ENCODE measurements at regions not wholly inside any gene's neighbourhood (a gene's known extent, or its start where the extent isn't known, plus 50 kb on each side); places are given as distances from the start of the nearest gene placed in this dataset.

- Histone ChIP-seq H3K9ac (no peak overlapping the region), H3K79me2 (ENCODE audit: insufficient read depth) (no peaks in the 10 kb centered on the region)
Observed at GRCh38 chr3:23128655-23129054, 74.5 kb upstream of the UBE2E2 start.

More at GRCh38 chr3:23128655-23129054, 74.5 kb upstream of the UBE2E2 start:
- 74% methylated on average over 2 of the region's 2 CpGs for WGBS (ENCODE audit: low lambda C conversion rate)
- H3K9me3 ChIP-seq = no peaks in the 10 kb centered on the region
- ChIA-PET CTCF (no interaction called here), POLR2A (no interaction called here)
- H2AFZ ChIP-seq (ENCODE audit: low read depth) = 0 out of 2 replicates have a peak overlapping the region, but pooled peaks have one; percentile 56
- DNase-seq = no peak
- no peak overlapping the region for H3K27ac ChIP-seq (ENCODE audit: low read depth in 2 of 2, low read length in 1 of 2)
- no peaks in the 10 kb centered on the region for H3F3A ChIP-seq (replicated peaks; ENCODE audit: insufficient read depth)
- no peak overlapping the region for H3K4me3 ChIP-seq (ENCODE audit: low read depth in 2 of 2, low read length in 1 of 2)
- peaks cover 0 to 2% of the 10 kb centered on the region in 2 experiments; a peak in 1 of 4 replicates for H3K4me1 ChIP-seq (ENCODE audit: control insufficient read depth in 1 of 2, insufficient read depth in 2 of 2, low read depth in 1 of 2, low read length in 1 of 2)
- TF ChIP-seq TCF12 (IDR thresholded peaks at IDR 0.05) = no peak
- TF ChIP-seq MEF2A (IDR thresholded peaks at IDR 0.05; ENCODE audit: borderline replicate concordance, low read depth) = no peak
- no peak for TF ChIP-seq EZH2phosphoT487 (IDR thresholded peaks at IDR 0.05; ENCODE audit: borderline replicate concordance, low read depth)
- TF ChIP-seq EP300 (IDR thresholded peaks at IDR 0.05; ENCODE audit: borderline replicate concordance in 1 of 2, low read depth in 1 of 2, low read length in 1 of 2) = no peak
- no peak for TF ChIP-seq YY1 (IDR thresholded peaks at IDR 0.05; ENCODE audit: low read depth)
- TF ChIP-seq GATA2 (CRISPR knock-in tag; IDR thresholded peaks at IDR 0.05) = no peak
- TF ChIP-seq TAF1 (IDR thresholded peaks at IDR 0.05; ENCODE audit: borderline replicate concordance, low read depth, low read length) = no peak
- no peak for TF ChIP-seq REST (IDR thresholded peaks at IDR 0.05; ENCODE audit: low read depth, low read length)
- no peak for TF ChIP-seq RFX5 (IDR thresholded peaks at IDR 0.05; ENCODE audit: low read length)
- no peak for TF ChIP-seq PBX3 (IDR thresholded peaks at IDR 0.05)
- no peak for TF ChIP-seq IRF3 (IDR thresholded peaks at IDR 0.05; ENCODE audit: low read depth, low read length)
- TF ChIP-seq RXRA (IDR thresholded peaks at IDR 0.05; ENCODE audit: borderline replicate concordance, low read depth) = no peak
- no peak for TF ChIP-seq CHD2 (IDR thresholded peaks at IDR 0.05; ENCODE audit: low read length, partially characterized antibody)
- TF ChIP-seq RAD21 (IDR thresholded peaks at IDR 0.05; ENCODE audit: low read length) = no peak
- no peak for TF ChIP-seq ELF1 (IDR thresholded peaks at IDR 0.05)
- TF ChIP-seq GABPA (IDR thresholded peaks at IDR 0.05; ENCODE audit: low read depth) = no peak
- no peak overlapping the region for H3K4me2 ChIP-seq
- H3K36me3 ChIP-seq (replicated peaks in 1 of 2; ENCODE audit: control insufficient read depth in 1 of 2, insufficient read depth in 2 of 2, low read length in 1 of 2) = no peaks in the 10 kb centered on the region
- no peaks in the 10 kb centered on the region for H3K27me3 ChIP-seq (ENCODE audit: insufficient read depth)
- H4K20me1 ChIP-seq (ENCODE audit: insufficient read depth) = no peaks in the 10 kb centered on the region
- H3K9me2 ChIP-seq = no peaks in the 10 kb centered on the region

All from SK-N-SH (cell line).